ENCODE measurements at regions not wholly inside any gene's neighbourhood (a gene's known extent, or its start where the extent isn't known, plus 50 kb on each side); places are given as distances from the start of the nearest gene placed in this dataset.

DNA sequence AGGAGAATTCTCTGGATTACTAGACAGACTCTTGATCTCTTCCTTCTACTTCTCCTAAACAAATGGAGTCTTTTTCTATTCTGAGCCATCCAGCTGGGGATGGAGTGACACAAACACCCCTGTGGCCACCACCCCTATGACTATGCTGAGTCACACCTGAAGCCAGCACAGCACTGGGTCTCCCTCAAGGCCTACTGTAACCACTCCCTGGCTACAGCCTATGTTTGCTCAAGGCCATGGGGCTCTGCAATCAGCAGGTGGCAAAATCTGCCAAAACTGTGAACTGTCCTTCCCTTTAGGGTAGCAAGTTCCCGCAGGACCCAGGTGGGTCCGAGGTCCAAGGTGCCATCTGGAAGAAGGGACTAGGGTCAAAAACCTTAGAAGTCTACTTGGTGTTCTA, 132.3 kb downstream of the TINAG start:
- Mint-ChIP-seq H3K27ac (no peak overlapping the region), H3K4me3 (no peak overlapping the region), H3K9me3 (peaks cover 9% of the 10 kb centered on the region), H3K36me3 (ENCODE audit: low read depth) (no peaks in the 10 kb centered on the region), H3K4me1 (ENCODE audit: low read depth) (no peaks in the 10 kb centered on the region), H3K27me3 (no peaks in the 10 kb centered on the region)
- Histone ChIP-seq H3K4me1 (ENCODE audit: insufficient read depth, low read length) (no peaks in the 10 kb centered on the region), H3K27ac (ENCODE audit: low read depth in 1 of 2, low read length in 2 of 2) (no peak overlapping the region), H3K4me3 (ENCODE audit: low read length) (no peak overlapping the region), H3K9me3 (ENCODE audit: control insufficient read depth in 1 of 2, insufficient read depth in 1 of 2, low read length in 2 of 2) (peaks cover 4 to 17% of the 10 kb centered on the region in 2 experiments), H3K36me3 (ENCODE audit: insufficient read depth, low read length) (no peaks in the 10 kb centered on the region), H3K27me3 (ENCODE audit: control insufficient read depth in 1 of 2, insufficient read depth in 2 of 2, low read length in 2 of 2) (no peaks in the 10 kb centered on the region)
- DNase-seq, result no peak
- CTCF ChIA-PET, result no interaction called here
- TF ChIP-seq, protein P1, sequence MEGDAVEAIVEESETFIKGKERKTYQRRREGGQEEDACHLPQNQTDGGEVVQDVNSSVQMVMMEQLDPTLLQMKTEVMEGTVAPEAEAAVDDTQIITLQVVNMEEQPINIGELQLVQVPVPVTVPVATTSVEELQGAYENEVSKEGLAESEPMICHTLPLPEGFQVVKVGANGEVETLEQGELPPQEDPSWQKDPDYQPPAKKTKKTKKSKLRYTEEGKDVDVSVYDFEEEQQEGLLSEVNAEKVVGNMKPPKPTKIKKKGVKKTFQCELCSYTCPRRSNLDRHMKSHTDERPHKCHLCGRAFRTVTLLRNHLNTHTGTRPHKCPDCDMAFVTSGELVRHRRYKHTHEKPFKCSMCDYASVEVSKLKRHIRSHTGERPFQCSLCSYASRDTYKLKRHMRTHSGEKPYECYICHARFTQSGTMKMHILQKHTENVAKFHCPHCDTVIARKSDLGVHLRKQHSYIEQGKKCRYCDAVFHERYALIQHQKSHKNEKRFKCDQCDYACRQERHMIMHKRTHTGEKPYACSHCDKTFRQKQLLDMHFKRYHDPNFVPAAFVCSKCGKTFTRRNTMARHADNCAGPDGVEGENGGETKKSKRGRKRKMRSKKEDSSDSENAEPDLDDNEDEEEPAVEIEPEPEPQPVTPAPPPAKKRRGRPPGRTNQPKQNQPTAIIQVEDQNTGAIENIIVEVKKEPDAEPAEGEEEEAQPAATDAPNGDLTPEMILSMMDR (IDR thresholded peaks at IDR 0.05), result no peak
- no peak for ATAC-seq (ENCODE audit: poor library complexity)
- POLR2A ChIA-PET, result no interaction called here
- intact Hi-C loops (cut with DNase I, micrococcal nuclease), result no loop called here

GRCh38 chr6:54441020-54441419, 132.8 kb downstream of the TINAG start:
- no peak overlapping the region for H3K27ac ChIP-seq (ENCODE audit: low read depth in 1 of 2, low read length in 2 of 2)
- peaks cover 4 to 17% of the 10 kb centered on the region in 2 experiments for H3K9me3 ChIP-seq (ENCODE audit: control insufficient read depth in 1 of 2, insufficient read depth in 1 of 2, low read length in 2 of 2)
- Mint-ChIP-seq H3K27ac (no peak overlapping the region), H3K9me3 (peaks cover 9% of the 10 kb centered on the region), H3K27me3 (no peaks in the 10 kb centered on the region), H3K4me1 (ENCODE audit: low read depth) (no peaks in the 10 kb centered on the region), H3K36me3 (ENCODE audit: low read depth) (no peaks in the 10 kb centered on the region), H3K4me3 (no peak overlapping the region)
- intact Hi-C loops (cut with DNase I, micrococcal nuclease), result no loop called here
- DNase-seq (no peak), ATAC-seq (ENCODE audit: poor library complexity) (no peak)
- no peaks in the 10 kb centered on the region for H3K4me1 ChIP-seq (ENCODE audit: insufficient read depth, low read length)
- TF ChIP-seq, protein P1 (IDR thresholded peaks at IDR 0.05), result no peak
- no peaks in the 10 kb centered on the region for H3K36me3 ChIP-seq (ENCODE audit: insufficient read depth, low read length)
- ChIA-PET POLR2A (no interaction called here), CTCF (no interaction called here)
- H3K4me3 ChIP-seq (ENCODE audit: low read length), result no peak overlapping the region
- no peaks in the 10 kb centered on the region for H3K27me3 ChIP-seq (ENCODE audit: control insufficient read depth in 1 of 2, insufficient read depth in 2 of 2, low read length in 2 of 2)

DNA sequence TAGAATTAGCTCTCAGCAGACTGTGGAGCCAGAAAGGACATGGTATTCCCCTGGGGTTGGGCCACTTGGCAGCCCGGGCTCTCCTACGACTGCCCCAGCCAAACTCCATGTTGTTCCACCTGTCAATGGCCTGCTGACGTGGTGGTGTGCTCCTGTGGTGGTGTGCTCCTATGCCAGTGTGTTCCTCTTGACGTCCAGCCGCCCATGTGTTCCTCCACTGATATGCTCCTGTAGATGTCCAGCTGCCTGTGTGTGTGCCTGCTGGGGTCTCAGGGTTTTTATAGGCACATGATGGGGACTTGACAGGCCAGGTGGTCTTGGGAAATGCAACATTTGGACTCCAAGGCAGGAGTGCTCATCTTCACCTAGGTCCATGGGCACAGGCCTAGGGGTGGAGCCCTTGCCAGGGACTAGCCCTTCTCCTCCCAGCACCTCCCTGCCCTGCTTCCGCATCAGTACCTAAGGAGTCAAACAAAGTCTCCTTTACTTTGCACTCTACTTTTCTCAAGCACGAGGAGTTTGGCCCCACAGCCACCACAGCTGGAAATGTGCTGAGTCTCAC, 133.5 kb downstream of the TINAG start:
- Histone ChIP-seq H3K36me3 (ENCODE audit: insufficient read depth, low read length) (no peaks in the 10 kb centered on the region), H3K27ac (ENCODE audit: low read depth in 1 of 2, low read length in 2 of 2) (no peak overlapping the region), H3K4me3 (ENCODE audit: low read length) (no peak overlapping the region), H3K27me3 (ENCODE audit: control insufficient read depth in 1 of 2, insufficient read depth in 2 of 2, low read length in 2 of 2) (no peaks in the 10 kb centered on the region), H3K9me3 (ENCODE audit: control insufficient read depth in 1 of 2, insufficient read depth in 1 of 2, low read length in 2 of 2) (peaks cover 4 to 17% of the 10 kb centered on the region in 2 experiments), H3K4me1 (ENCODE audit: insufficient read depth, low read length) (no peaks in the 10 kb centered on the region)
- Mint-ChIP-seq H3K9me3 (peaks cover 7% of the 10 kb centered on the region), H3K4me3 (no peak overlapping the region), H3K27ac (no peak overlapping the region), H3K27me3 (no peaks in the 10 kb centered on the region), H3K36me3 (ENCODE audit: low read depth) (no peaks in the 10 kb centered on the region), H3K4me1 (ENCODE audit: low read depth) (no peaks in the 10 kb centered on the region)
- intact Hi-C loops (cut with DNase I, micrococcal nuclease), result no loop called here
- ATAC-seq (ENCODE audit: poor library complexity), result no peak
- POLR2A ChIA-PET, result no interaction called here
- TF ChIP-seq, protein P1 (IDR thresholded peaks at IDR 0.05), result no peak
- no peak for DNase-seq
- CTCF ChIA-PET, result no interaction called here

Measured in CD4-positive, alpha-beta T cell (primary cell).